ENCODE measurements at regions not wholly inside any gene's neighbourhood (a gene's known extent, or its start where the extent isn't known, plus 50 kb on each side); places are given as distances from the start of the nearest gene placed in this dataset.

DNA sequence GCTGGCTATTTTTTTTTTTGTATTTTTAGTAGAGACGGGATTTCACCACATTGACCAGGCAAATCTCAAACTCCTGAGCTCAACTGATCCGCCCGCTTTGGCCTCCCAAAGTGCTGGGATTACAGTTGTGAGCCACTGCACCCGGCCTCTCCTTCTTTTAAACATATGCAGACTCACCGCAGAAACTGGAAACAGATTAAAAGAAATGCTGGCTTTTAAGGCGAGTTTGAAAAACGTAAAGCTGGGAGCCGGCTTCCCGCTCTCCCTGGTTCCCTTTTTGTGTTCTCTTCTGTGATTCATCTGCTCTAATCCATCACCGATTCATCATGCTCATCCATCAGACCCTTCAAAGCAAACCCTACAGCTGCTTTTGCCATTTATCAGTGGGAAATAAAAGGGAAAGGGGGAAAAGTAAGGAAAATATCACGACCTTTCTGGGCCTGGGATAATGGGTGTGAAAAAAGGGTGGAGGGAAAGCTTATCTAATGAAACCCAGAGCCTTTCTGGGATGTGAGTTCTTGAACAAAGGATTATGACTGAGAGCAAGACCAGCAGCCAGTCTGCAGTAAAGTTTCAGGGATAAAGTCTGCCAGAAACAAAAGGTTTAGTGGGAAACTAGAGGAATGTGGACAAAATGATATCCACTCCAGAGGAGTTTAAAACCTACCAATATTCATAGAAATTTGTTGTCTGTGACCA lies 92.3 kb upstream of the LRIG1 start:
- DNase-seq (ENCODE audit: low spot score) = no peak

DNA sequence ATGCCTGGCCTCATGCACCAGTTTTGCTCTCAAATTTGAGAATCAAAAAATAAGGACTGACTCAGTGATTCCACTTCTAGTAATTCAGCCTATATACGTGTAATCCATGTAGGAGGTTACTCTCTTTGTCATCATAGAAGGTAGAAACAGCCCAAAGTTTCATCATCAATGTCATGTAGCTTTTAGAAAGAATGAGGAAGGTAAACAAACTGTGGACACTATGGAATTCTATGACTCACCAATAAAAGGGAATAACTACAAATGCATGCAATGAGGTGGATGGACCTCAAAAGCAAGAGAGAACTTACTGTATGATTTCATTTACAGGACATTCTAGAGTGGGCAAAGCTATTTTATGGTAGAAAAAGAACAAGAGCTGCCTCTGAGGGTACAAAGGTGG lies 93.2 kb upstream of the LRIG1 start:
- no peak for DNase-seq (ENCODE audit: low spot score)

DNA sequence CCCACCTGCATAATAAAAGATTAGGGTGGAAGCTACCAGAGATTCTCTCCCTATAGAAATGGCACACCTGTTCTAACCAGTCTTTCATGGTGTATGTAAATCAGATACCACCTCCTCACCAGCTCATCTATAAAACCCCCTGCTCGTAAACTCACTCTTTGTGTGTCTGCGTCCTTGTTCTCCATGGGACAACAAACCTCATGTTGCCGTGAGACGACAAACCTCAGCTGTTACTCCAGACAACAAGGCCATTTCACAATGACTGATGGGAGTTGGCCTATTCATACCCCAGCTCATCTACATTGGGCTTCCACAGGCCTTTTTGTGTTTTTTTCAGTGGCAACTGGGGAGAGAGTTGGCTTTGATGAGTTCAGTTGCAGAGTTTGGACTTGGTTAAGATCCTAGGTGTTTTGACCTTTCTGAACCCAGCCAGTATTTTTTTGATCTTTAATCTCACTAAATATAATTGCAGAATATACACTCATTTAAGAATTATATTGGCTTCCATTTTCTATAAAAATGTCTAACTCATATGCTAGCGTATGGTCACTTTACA lies 96.6 kb upstream of the LRIG1 start:
- no peak for DNase-seq (ENCODE audit: low spot score)

DNA sequence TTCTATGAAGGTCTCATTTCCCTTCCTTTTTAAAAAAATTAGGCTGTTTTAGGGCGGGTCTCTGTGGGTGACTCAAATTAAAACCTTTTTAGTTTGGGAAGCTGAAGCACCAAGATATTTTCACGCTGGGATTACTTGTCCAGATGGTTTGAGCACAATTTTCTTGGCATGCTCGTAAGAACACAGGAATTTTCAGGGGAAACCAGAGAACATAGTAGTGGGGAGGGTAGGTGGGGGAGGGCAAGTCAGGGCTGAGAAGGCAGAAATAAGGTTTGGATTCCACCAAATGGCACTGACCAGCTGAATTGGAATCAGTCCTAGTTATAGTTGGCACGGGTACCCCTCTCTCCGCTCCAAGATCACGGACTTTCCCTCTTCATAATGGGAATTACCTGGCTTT lies 97.3 kb upstream of the LRIG1 start:
- no peak for DNase-seq (ENCODE audit: low spot score)

DNA sequence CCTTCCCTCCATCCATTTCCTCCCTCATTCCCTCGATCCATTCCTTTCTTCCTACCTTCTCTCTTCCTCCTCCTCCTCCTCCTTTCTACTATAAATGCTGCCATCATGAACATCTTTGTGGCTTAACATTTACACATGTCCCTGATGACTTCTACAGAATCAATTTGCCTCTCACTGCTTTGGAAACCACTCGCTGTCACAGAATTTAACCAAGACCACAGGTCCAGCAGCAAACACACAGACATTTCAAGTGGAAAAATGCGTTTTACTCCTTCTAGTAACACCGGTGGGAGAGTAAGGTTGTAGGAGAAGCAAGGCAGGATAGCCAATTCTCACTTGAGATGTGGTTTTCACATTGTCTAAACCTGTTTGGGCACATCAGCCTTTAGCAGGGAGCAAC lies 101.4 kb upstream of the LRIG1 start:
- no peak for DNase-seq (ENCODE audit: low spot score)

DNA sequence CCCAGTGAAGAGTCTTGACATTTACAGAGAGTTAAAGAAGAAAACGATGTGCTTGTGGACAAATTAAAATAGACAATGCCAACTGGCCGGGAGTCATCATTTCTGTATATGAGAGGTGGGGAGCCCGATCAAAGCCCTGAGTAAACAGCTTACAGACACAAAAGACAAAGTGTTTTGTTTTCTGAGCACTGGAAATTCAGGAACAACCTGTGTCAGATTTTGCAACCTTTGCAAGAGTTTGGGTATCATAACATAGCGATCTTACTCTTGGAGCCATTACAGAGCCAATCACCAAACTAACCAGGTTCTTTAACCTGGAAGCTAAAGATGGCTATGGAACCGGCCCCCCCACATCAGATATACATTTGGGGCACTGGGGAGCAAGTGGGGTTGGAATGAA lies 101.9 kb upstream of the LRIG1 start:
- no peak for DNase-seq (ENCODE audit: low spot score)

DNA sequence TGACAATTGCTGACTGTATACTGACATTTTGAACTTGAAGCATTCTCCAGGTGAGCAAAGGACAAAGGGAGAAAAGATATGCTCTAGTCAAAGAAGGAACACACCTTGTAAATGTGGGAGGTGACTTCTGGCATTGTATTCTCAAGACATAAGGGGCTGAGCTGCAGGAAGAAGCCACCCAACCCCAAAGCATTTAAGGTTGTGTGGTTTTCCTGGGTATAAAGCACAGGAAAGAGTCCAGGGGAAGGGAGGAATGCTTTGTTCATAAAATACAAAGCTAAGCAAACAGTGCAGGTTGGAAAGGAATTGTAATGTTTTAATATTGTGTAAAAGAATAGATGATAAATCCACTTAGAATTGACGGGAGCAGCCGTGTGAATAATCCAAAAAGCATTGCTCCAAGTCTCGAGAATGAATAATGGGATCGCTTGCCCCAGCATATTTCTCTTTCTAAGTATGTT lies 102.4 kb upstream of the LRIG1 start:
- no peak for DNase-seq (ENCODE audit: low spot score)

DNA sequence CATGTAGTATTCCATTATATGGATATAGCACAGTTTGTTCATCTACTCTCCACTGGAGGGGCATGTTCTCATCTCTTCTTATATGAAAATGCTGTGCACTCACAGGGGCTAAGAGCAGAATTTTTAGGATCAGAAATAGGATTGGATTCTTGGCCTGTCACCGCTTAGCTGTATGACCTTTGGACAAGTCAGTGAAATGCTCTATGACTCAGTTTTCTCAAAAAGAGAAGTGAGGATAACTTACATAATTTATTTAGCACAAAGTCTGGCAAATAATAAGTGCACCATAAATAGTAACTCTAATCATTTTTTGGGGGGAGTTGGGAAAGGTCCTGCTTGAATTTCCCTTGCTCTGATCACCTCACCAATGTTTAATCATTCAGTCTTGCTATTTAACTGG lies 103.7 kb upstream of the LRIG1 start:
- DNase-seq (ENCODE audit: low spot score) = no peak

DNA sequence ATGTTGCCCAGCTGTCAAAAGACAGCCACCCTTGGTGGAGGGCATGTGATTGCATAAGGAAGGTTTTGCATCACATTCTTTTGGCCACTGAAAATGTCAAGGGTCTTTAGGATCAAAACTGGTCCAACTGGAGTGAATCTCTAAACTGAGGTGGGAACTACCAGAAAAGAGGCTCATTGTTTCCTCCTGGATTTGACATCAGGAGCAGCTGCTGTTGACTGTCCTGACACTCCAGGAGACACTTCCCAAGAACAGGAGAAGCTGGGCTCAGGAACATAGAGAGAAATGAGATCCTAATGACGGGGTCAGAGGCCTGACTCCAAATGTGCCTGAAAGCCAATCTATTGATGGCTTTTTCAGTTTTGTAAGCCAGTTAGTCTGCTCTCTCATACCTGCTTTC lies 105.3 kb upstream of the LRIG1 start:
- DNase-seq (ENCODE audit: low spot score) = no peak

DNA sequence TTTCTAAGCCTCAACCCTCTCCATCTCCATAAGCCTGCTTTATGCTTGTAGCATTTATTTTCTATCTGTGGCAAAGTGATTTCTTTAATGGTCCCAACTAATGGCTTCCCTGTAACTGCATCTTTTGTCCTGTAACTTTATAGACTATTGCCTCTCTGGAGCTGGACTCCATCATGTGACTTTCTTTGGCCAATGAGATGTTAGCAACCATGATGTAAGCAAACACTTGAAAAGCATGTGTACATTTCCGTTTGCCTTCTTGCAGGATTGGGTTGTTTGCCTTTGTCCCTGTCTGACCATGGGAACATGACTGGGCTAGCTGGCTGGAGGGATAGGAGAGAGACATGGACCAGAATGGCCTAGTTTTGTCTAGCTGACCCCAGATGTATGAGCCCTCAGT lies 106.0 kb upstream of the LRIG1 start:
- DNase-seq (ENCODE audit: low spot score) = no peak

DNA sequence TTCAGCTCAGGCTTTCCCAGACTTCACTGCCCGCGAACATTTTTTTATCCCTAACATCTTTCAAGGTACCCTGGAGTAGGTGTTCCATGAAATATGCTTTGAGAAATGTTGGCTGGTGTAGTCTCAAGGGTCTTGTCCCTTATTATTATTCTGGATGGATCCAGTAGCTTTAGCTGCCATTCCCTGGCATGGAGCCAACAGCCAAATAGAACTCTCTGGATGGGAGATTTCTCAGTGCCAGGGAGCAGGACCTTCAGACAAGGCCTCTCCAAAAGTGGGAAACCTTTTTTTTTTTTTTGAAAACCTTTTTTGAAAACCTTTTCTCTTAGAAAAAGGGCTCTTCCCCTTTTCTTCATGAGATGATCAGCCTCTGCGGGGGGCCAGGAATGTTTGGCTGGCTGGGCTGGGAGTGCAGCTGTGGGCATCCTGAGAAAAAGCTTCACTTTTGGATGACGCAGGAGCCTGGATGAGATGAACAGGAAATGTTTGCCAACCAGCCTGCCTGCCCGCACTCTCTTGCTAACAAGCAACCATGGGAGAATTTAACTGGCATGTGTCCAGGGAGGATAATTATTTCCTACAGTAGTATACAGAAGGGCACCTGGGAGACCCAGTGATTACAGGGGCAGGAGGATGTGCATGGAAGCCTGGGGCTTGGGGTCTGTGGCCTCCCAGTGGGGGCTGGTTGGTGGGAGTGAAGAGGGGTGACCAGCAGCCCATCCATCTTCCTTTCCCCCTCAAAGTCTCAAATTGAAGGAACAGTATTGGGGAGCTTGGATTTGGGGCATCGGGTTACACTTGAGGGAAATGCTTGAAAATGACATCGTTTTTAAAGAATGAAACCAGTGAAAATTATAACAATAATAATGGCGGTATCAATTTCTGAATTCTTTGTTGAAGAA lies 109.1 kb upstream of the LRIG1 start:
- no peak for DNase-seq (ENCODE audit: low spot score)

DNA sequence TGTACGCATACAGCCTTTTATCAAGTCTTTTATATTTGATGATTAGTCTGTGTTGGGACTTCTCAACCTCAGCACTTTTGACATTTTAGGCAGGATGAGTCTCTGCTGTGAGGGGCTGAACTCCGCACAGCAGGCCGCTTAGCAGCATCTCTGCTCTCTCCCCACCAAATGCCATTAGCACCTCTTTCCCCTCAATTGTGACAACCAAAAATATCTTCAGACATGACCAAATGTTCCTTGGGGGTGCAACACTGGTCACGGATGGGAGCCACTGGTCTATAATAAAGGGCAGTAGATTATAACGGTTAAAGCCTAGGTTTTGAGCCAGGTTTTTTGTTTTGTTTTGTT lies 109.7 kb upstream of the LRIG1 start:
- DNase-seq (ENCODE audit: low spot score) = no peak

DNA sequence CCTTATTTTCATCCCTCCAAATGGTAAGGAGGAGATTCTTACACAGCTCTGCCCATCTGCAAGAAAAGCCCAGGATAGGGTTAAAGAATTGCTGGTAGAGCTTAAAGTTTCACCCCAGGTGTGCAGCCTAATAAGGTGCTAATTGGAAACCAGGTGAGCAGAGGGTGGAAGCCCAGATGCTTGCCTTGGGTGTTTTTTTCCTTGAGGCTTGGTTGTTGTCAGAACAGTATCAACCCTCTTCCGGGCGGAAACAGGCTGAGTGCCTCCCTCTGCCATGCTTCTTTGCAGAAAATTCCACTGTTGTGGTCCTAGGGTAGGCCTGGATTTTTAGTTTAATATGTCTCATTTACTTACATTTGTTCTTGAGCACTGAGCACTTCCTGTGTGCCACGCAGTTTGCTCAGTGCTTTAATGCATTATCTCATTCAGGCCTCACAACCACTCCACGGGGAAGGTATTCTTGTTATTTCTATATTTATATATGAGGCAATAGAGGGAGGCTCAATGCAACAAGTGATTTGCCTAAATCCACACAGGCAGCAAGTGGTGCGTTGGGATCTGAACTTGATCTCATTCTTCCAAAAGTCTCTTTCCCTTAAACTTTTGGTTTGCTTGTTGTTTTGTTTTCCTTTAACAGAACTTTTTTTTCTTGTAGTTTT lies 115.0 kb upstream of the LRIG1 start:
- DNase-seq (ENCODE audit: low spot score) = no peak

DNA sequence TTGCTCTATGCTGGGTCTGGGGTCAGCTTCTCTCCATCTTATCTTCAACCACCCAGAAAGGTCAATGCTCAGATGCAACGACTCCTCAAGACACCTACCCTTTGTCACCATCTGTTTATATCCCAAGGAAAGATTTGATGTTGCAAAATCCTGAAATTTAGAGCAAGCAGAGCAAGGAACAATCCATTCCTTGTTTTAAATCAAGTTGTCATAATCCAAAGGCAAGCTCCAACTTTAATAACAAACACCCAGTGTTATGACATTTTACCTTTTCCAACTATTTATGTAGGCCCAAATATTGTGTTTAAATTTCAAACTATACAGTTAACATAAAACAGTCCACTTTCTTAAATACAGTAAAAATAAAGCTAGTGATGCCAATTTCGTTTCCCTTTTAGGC lies 116.5 kb upstream of the LRIG1 start:
- no peak for DNase-seq (ENCODE audit: low spot score)

DNA sequence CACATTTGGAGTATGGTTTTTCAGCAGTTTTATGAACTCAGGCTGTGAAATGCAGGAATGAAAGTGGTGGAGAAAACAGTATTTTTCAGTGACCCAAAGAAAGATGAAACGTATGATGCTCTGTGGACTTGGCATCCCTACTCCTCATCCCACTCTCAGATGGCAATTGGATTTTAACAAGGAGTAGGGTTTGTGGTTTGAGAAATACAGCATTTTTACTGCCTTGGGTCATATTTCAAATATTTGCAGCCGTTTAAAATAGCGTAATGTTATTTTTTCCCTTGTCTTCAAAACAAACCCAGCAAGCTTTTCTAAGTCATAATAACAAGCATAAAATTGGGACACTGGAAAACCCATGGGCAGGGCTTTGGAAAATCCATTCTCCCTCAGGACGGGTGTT lies 117.2 kb upstream of the LRIG1 start:
- no peak for DNase-seq (ENCODE audit: low spot score)

DNA sequence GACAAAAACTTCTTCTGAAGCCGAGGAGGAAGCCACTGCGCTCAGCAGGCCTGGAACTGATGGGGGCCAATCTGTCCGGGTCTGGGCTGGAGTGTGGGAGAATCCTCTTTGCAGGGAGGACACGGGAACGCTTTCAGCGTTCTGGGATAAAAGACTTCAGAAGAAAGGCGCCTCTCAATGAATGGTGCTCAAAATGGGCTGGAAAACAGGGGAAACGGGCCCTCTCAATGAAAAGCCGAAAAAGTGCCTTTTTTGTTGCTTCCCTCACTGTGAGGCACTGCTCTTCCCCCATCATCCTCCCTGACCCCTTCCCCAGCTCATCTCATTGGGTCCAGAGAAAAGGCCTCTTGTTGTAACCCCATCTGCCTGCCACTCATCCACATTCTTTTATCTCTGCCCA lies 119.5 kb upstream of the LRIG1 start:
- no peak for DNase-seq (ENCODE audit: low spot score)

DNA sequence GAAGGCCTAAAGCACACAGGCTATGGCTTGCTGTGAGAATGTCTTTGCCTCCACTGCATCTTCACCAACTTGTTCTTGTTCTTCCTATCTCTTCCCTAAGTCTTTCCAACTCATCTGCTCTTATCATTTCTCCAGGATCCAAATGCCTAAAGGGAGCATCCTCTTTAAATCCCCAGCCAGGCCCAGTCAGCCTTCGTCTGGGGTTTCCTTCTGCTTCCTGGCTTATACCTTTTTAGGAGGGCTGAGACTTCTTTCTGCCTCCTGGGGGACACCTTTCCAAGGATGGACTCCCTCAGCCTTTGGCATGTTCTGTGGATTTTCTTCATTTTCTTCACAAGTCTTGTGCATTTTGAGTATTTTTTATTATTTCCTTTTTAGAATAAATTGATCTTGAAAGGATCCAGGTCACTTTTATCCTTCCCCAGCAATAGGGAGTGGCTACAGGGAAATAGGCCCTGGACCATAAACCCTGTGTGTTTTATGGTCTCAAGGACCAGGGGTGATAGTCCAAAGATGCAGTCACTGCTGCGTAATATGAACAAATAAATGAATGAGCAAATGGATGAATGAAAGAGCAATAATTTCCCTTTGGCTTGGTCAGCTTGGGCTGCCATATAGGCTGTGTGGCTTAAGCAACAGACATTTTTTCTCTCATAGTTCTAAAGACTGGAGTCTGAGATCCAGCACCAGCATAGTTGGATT lies 122.1 kb upstream of the LRIG1 start:
- no peak for DNase-seq (ENCODE audit: low spot score)

DNA sequence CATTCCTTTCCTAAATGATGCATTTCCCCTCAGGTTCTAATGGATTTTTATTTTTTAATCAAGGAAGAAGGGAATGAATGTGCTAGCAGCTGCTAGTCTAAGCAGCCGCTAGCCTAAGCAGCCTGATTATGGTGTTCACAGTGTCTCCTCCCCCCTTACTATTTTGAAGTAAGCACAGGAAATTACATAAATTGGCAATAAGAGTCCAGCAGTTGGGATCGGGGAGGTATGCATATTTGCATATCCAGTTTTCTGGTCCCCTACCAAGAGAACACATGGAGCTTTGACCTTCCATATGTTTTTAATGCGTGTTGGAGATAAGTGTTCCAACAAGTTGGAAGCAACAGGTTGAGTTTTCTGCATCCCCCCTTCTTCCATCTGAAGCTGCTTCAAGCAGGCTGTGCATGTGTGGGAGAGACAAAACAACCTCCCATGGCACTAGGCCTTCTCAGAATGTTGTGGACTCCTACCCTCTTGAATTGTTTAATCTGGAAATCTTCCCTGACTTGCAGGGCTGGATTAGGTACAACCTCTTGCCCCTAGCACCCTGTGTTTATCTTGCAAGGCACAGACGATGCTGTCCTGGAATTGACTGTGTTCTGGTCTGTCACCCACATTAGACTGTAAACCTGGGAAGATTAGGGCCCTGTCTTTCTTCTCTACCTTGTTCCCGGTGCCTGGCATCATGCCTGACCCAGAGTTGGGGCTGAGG lies 124.8 kb upstream of the LRIG1 start:
- no peak for DNase-seq (ENCODE audit: low spot score)

DNA sequence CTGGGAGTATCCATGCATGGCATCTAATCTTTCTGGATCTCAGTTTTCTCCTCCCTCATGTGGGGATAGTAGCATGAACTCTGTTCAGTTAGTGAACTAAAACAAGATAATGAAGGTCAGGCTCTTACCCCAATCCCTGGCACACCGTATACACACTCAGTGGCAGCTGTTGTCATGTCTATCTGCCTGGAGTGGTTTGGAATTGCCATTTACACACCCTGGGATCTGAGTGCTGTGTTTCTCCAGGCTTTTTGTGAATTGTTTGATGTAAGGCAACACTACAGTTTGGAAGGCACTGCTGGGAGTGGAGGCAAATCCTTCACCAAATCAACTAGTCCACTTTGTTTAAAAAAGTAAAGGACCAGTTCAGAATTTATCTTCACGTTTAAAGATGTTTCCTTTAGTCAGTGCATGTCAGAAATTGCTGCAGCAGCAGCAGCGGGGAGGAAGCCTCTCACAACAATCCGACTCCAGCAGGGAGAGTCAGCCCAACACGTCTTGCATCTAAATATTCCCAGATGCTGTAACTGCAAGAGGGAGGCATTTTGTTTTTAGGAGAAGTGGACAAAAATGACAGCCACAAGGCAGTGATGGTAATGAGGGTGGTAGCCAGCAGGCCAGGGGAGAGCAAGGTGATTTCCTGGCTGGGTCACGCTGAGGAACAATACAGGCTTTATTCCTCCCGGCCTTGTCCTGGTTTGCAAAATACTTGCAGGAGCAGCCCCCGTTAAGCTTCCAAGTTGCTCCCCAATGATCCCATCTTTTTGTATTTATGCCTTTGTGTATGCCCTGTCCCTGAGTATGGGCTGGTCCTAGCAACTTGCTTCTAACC lies 128.5 kb upstream of the LRIG1 start:
- no peak for DNase-seq (ENCODE audit: low spot score)

DNA sequence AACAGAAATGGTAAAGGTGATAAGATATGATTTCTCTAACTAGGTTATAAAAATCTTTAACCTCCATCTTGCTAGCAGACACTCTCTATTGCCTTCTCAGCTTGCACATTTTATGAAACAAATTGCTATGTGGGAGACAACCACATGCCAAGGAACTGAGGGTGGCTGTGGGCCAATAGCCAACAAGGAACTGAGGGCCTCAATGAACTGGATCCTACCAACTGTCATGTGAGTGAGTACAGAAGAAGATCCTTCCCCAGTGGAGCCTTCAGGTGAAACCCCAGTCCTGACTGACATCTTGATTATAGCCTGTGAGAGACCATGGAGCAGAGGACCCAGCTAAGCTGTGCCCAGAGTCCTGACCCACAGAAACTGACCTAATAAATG lies 129.2 kb upstream of the LRIG1 start:
- no peak for DNase-seq (ENCODE audit: low spot score)

All from HuH-7.5 (cell line).